GM21360 (cell line): ENCODE measurements at regions not wholly inside any gene's neighbourhood (a gene's known extent, or its start where the extent isn't known, plus 50 kb on each side); places are given as distances from the start of the nearest gene placed in this dataset.
"Not testable (repeated sequence)": the region's sequence is repeated elsewhere in the genome, so short reads cannot be mapped to it uniquely, and the experiment has no call there.

Experiments used
- ATAC-seq: cut with Tn5 transposase; IDR thresholded peaks from one replicate; pipeline ENCODE4 v1.9.1; 2021; ENCODE audit warnings: mild to moderate bottlenecking, moderate library complexity; ENCODE audit not compliant: unreplicated experiment

DNA sequence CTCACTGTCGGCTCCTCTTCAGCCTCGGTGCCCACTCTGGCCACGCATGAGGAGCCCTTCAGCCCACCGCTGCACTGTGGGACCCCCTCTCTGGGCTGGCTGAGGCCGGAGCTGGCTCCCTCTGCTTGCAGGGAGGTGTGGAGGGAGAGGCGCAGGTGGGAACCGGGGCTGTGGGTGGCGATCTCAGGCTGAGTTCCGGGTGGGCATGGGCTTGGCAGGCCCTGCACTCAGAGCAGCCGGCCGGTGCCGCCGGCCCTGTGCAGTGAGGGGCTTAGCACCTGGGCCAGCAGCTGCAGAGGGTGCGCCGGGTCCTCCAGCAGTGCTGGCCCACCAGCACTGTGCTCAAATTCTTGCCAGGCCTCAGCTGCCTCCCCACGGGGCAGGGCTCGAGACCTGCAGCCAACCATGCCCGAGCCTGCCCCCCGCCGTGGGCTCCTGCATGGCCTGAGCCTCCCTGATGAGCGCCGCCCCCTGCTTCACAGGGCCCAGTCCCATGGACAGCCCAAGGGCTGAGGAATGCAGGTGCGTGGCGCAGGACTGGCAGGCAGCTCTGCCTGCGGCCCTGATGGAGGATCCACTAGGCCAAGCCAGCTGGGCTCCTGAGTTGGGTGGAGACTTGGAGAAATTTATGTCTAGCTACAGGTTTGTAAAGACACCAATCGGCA, 899.1 kb downstream of the SI start:
- no peak for ATAC-seq

DNA sequence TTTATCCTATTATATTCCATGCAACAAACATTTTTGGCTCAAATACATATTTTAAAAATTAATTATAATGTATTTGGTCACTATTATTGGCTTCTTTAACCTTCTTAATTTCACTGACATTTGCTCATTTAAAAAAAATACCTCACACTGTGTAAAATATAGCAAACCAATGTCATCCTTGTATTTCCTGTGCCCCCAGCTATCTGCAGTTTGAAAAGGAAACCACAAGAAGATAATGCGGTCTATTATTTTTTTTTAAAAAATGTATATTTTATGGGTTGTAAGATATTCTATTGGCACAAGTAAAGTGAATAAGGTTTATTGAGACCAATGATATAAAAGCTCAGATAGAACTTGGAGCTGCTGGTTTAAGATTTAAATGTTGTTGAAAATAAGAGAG, 904.2 kb downstream of the SI start:
- no peak for ATAC-seq

DNA sequence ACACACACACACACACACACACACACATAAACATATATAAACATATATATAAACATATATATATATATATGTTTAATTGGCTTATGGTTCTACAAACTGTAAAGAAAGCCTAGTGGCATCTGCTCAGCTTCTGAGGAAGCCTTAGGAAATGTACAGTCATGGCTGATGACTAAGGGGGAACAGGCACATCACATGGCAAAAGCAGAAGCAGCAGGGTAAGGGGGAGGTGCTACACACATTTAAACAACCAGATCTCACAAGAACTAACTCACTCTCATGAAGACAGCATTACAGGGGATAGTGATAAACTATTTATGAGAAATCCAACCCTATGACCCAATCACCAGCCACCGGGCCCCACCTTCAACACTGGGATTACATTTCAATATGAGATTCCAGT, 922.9 kb downstream of the SI start:
- ATAC-seq = no peak

DNA sequence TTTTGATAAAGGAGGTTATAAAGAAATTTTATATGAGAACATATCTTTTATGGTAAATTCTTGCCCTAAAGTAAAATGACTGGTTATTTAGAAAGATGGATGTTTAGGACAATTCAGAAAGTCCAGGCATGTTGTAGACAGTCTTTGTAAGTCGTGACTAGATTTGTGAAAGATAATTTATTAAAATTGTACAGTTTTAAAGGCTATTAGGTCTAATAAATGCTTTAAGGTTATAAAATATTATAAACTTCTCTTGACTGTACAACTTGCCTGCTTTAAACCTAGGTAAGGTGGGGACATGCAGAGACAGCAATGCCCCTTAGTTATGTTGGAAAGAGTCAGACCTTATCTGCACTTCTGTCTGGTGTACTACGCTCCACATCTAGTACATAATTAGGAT, 933.5 kb downstream of the SI start:
- ATAC-seq = no peak

DNA sequence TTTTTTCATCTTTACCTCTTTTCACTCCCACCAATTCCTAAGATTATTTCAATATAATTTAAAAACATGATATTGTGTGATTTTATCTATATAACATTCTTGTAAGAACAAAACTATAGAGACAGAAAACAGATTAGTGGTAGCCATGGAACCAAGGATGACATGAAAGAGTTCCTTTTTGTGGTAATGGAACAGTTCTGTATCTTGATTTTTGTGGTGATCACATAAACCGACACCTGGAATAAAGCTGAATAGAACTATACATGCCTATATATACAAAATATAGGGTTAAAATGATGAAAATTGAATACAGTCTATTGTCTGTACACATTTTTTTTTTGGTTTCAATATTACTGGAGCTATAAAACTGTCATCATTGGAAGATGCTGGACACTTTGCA, 945.4 kb downstream of the SI start:
- ATAC-seq = no peak

DNA sequence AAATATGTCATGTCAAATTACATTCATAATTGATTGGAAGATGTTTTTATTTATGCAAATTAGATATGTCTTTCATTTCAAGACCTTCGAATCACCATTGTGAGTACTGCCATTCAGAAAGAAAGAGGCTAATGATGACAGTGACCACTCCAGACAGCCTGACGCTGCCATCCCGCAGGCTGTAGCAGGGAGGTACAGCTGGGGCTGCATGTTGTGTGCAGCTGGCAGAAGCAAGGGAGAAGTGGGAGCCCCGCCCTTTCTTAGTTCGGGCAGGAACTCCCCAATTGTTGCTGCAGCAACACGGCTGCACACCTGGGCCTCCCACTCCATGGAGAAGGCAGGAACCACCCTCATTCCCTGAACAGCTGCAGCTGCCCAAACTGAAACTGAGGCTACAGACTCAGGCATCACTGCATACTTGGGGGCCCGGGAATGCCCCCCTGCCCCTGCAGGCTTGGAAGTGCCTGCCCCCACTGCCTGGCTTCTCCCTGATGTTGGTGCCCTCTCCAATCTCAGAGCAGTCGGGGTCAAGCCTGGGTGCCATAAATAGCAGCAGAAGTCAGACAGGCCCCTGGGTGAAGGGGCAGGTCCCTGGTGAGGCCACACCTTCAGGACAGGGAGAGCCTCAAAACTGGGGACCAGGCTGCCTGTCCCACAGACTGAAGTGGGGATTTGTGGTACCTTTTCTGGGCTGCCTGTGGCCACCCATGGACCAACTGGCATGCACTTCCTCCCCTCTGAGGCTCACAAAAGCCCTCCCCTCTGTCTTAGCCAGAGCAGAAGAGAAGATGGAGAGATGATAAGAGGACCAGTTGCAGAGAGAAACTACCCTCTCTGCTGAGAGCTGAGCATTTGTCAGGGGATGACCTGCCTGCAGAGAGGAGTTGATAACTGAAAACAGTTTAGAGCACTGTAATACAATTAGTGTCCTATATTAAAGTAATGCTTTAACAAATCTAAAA, 964.6 kb downstream of the SI start:
- ATAC-seq = no peak

DNA sequence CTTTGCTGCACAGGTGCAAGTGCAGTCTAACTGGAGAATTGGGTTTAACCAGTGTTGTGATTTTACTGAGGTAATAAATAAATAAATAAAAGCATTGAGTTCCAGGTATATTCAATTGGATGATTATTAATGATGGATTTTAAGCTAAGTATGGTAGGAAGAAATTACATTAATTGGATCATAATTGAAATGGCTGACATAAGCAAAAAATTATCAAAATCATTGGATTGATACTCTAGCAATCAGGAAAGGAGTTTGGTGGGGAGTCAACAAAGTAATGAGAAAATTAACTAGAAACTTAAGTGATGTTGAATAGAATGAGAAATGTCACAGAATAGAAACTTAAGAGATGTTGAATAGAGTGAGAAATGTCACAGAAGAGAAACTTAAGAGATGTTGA, 981.9 kb downstream of the SI start:
- ATAC-seq = no peak

DNA sequence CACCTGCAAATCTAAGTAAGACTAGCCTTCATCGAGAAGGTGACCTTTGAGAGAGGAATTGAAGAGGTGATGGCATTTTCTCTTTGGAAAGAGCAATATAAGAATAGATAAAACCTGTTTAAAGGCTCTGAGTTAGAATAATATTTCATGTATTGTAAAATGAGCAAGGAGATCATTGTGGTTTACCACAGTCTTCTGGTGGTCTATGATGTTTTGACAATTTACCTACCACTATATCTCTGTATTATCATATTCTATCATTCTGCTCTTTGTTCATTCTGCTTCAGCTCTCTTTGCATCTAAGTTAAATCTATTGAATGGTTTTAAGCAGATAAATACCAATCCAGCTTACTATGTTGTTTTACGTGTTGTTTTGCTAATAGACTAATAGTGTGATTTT, 982.3 kb downstream of the SI start:
- no peak for ATAC-seq

DNA sequence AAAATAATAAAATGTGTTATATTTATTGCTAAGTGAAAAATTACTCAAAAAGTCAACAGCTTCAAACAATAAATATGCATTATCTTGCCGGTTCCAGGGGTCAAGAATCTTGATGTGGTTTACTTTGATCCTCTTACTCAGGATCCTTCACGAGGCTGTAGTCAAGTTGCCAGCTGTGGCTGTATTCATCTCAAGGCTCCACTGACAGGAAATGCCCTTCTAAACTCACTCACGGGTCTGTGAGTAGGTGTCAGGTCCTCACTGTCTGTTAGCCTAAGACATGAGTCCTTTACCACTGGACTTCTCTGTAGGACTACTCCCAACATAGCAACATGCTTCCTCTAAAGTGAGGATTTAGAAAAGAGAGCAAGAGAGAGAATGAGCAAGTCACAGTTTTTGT, 983.0 kb downstream of the SI start:
- ATAC-seq = no peak

DNA sequence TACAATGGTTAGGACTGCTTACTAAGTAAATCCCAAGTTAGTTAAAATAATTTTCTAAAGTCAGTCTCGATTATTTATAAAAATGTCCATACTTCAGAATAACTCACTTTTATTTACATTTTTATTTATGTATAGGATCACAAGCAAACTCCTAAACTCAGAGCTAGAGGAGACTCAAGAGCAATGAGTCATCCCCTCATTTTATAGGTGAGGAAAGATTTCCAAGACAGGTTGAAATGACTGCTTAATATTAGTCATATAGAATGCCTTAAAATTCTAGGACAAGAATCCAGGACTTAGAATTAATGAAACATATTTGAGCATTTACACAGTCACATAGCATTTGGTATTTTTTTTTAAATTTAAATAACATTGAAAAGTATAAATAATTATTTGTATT, 983.8 kb downstream of the SI start:
- no peak for ATAC-seq

DNA sequence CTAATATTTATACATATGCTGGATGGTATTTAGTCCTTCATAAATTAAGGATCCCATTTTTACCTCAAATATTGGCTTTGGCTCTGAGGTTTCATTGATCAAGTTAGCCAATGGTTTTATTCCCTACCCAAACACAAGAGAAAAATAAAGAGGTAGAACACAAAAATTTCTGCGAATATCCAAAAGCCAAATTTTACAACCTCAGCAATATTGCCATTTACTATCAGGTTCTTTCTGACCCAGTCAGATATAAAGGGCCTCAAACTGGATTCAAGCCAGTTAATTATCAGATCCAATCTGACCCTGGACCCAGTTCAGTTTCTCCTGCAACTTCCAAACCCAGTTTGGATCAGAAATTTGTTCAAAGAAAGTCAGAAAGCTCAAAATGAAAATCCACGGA, 998.1 kb downstream of the SI start:
- no peak for ATAC-seq

DNA sequence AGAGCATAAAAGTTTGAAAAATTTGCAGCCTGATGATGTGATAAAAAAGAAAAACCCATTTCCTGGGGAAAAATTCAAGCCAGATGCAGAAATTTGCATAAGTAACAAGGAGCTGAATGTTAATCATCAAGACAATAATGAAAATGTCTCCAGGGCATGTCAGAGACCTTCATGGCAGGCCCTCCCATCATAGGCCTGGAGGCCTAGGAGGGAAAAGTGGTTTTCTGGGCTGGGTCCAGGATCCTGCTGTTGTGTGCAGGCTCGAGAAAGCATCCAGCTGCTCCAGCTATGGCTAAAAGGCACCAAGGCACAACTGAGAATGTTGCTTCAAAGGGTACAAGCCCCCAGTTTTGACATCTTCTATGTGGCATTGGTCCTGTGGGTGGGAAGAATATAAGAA, 1014.0 kb downstream of the SI start:
- ATAC-seq = no peak

DNA sequence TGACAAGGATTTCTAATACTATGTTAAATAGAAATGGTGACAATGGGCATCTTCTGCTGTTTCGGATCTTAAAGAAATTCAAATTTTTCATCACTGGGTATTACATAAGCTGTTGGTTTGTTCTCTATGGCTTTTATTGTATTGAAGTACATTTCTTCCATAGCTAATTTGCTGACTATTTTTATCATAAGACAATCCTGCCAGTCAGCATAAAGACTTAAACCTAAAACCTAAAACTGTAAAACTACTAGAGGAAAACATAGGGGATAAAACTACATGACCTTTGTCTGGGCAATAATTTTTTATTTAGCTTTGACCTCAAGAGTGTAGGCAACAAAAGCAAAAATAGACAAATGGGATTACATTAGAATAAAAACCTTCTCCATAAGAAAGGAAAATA, 1017.4 kb downstream of the SI start:
- ATAC-seq = no peak

DNA sequence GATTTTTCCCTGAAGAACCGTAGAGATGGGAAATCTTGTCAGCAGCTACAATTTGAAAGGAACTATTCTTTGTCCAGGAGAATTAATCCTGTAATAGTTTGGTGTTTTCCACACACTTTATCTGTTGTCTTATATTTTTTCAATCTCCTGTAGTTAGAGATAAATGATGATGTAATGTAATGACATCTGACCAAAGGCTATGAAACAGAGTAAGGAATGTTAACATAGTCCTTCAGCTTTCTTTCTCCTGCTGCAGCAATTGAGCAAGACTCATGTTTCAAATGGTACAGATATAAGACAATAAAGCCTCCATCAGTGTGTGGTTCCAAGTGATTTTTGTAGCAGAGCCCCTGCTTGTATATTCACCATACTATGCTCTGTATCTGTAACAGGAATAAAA, 1028.4 kb downstream of the SI start:
- no peak for ATAC-seq

DNA sequence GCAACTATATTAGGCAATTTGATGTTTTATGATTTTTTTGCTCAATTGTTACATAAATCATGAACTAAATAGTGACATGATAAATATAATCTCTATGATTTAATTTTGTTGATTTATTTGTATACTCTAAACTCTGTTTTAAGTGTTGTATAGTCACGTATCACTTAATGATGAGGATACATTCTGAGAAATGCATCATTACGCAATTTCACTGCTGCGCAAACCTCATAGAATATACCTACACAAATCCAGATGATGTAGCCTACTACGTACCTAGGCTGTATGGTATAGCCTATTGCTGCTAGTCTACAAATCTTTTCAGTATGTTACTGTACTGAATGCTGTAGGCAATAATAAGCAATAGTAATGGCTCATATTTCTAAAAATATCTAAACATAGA, 1029.8 kb downstream of the SI start:
- no peak for ATAC-seq

DNA sequence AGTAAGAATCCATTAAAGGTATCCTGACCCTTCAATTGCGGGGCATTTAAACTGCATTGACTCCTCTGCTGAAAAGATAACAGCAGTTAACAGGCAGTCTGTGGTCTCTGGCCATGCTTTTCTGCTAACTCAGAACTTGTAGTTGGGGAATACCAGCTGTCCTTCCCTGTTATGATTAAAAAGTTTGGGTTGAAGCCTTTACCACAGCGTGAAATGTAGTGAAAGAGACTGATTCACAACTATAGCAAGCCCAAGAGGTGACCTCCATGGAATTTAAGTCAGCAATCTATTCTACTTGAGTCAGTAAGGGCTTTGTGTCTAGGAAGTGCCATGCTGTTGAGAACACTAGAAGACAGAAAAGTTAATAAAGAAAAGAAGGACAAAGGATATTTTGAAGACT, 1037.3 kb downstream of the SI start:
- no peak for ATAC-seq

DNA sequence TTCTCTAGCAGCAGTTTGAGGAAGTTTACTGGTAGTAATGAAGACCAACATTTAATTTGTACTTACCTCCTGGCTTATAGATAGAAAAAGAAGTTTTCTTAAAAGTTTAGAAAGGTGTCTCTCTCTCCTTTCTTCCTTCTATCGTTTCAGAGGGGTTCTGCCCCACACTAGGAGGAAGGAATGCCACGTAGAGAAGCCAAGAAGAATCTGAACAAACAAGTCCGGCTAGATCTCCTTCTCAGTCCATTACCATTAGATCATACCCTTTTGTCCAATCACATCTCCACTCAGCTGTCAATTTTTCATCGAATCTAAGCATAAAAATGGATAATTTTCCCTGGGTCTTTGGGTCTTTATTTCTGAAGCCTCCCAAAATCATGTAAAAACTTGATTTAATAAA, 1048.1 kb downstream of the SI start:
- ATAC-seq = no peak

DNA sequence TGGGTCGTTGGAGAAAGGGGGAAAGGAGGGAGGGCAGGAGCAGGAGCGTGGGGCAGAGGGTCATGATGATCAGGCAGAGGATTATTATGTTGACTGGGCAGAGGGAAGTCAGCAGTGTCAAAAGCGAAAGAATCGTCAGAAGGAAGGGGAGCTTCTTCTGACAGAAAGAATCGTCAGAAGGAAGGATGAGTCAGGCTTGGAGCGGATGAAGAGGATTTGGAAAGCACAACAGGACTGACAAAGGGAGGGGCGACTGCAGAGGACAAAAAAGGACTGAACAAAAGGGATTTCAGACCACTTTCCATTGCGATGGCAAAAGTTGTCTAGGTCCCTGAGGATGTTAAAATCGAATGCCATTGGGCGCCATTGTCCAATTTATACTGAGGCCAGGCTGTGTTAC, 1053.5 kb downstream of the SI start:
- no peak for ATAC-seq

DNA sequence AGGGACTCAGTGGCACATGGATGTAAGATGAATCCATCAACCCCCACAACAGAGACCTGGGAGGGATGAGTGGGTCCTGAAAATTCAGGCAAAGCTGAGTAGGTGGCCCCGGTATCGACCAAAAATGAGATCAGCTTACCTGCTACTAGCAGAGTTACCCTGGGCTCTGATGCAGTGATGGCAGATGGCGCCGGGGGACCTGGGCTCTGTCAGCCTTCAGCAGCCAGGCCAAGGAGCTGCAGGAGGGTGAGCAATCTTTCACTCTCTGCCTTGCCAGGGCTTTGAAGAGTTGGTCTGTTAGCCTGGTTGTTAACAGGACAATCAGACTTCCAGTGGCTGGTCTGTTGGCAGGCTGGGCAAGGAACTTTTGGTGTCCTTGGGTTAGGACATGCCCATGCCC, 1054.8 kb downstream of the SI start:
- no peak for ATAC-seq

DNA sequence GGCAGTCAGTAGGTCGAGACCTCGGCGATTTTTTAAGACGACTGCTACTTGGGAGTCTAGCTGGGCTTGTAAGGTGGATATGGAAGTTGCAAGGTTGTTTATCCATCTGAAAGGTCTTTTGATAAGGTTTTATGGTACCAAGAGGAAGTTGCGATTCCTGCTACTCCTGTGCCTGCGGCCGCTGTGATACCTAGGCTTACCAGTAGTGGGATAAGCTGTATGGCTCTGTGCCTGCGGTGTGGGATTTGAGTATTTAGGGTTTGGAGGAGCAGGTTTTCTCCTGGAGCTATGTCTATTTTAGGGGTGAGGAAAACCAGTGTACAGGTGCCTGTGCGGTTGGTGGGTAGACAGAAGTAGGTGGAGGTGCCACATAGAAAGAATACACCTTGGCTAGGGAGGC, 1059.8 kb downstream of the SI start:
- ATAC-seq = no peak

DNA sequence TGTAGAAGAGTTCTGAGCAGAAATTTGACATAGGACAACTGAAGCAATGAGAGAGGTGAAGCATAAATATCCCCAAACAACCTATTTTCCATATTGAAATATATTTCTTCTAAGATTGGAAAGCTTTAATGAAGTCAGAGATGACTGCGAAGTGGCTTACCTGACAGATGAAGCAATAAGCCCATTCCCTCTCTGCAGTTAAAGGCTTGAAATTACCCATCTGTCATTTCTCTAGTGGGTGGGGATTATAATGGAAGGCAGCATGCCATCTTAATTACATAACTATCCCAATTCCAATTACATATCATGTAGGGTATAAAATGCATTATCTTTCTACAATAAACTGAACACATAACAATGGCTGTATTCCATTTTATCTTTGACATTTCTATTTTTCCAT, 1070.5 kb downstream of the SI start:
- ATAC-seq = no peak

DNA sequence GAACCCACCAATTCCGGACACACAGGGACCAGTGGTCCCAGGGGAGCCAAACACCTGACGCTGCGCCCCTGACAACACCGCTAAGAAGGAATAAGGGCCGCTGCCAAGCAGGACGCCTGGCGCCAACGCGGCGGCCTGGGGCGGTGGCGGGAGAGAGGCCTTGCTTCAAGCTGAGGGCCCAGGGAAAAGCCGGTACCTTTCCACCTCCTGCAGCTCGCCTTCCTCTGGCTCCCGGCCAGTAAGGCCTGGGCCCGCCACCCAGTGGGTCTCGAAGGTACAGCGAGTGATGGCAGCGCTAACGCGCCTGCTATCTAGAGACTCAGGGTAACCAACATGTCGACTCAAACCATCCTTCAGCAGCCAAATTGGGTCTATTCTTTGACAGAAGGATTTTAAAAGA, 1074.1 kb downstream of the SI start:
- no peak for ATAC-seq

DNA sequence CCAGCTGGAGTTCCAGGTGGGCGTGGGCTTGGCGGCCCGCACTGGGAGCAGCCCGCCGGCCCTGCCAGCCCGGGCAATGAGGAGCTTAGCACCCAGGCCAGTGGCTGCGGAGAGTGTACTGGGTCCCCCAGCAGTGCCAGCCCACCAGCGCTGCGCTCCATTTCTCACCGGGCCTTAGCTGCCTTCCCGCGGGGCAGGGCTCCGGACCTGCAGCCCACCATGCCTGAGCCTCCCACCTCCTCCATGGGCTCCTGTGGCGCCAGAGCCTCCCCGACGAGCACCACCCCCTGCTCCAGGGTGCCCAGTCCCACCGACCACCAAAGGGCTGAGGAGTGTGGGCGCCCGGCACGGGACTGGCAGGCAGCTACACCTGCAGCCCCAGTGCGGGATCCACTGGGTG, 1075.3 kb downstream of the SI start:
- ATAC-seq = not testable (repeated sequence)
